ENCODE measurements at regions not wholly inside any gene's neighbourhood (a gene's known extent, or its start where the extent isn't known, plus 50 kb on each side); places are given as distances from the start of the nearest gene placed in this dataset.
A peak's percentile ranks its signal among the peaks of the same experiment; 100 is the strongest.

- ATAC-seq (ENCODE audit: low FRiP score in 2 of 2): peak; percentile 47 to 59
- no peak for TF ChIP-seq EP300 (IDR thresholded peaks at IDR 0.05)
- TF ChIP-seq POLR2A (IDR thresholded peaks at IDR 0.05): no peak
- TF ChIP-seq CTCF (IDR thresholded peaks at IDR 0.05): no peak
- no peak for TF ChIP-seq POLR2AphosphoS5 (IDR thresholded peaks at IDR 0.05)
- WGBS, 2 donors: 61 to 69% methylated on average over 6 of the region's 6 CpGs
- no peaks in the 10 kb centered on the region for H3K4me1 ChIP-seq
- H3K4me3 ChIP-seq: no peak overlapping the region
- no peaks in the 10 kb centered on the region for H3K27me3 ChIP-seq
- no peak overlapping the region for H3K27ac ChIP-seq
- DNase-seq: peak in 1 of 2 donors; percentile 24
- H3K36me3 ChIP-seq: no peaks in the 10 kb centered on the region
- H3K9me3 ChIP-seq: no peaks in the 10 kb centered on the region
These were observed 74.7 kb upstream of the DRD2 start for GRCh38 chr11:113549611-113550578.

DNA sequence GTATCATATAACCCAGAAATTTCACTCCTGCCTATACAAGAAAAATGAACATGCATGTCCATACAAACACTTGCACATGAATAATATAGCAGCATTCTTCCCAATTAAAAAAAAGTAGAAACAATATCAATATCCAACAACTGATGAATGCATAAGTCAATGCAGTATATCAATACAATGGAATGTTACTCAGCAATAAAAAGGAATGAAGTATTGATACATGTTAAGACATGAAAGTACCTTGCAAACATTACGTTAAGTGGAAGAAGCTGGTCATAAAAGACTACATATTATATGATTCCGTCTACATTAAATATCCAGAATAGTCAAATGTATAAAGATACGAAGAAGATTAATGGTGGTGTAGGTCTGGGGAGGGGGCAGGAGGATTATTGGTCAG lies 73.9 kb upstream of the DRD2 start:
- 86 to 89% methylated on average over 3 of the region's 3 CpGs for WGBS, 2 donors
- Histone ChIP-seq H3K4me3 (no peak overlapping the region), H3K27me3 (no peaks in the 10 kb centered on the region), H3K9me3 (no peaks in the 10 kb centered on the region), H3K4me1 (no peaks in the 10 kb centered on the region), H3K36me3 (no peaks in the 10 kb centered on the region), H3K27ac (no peak overlapping the region)
- DNase-seq (no peak), ATAC-seq (ENCODE audit: low FRiP score in 2 of 2) (no peak)
- no peak for TF ChIP-seq POLR2AphosphoS5 (IDR thresholded peaks at IDR 0.05)
- TF ChIP-seq POLR2A (IDR thresholded peaks at IDR 0.05): no peak
- TF ChIP-seq CTCF (IDR thresholded peaks at IDR 0.05): no peak
- no peak for TF ChIP-seq EP300 (IDR thresholded peaks at IDR 0.05)

GRCh38 chr11:113547739-113548138 lies 72.5 kb upstream of the DRD2 start:
- H3K27me3 ChIP-seq: no peaks in the 10 kb centered on the region
- 44 to 52% methylated on average over 4 of the region's 4 CpGs for WGBS, 2 donors
- ATAC-seq (ENCODE audit: low FRiP score in 2 of 2) (no peak), DNase-seq (no peak)
- no peak overlapping the region for H3K27ac ChIP-seq
- H3K4me3 ChIP-seq: no peak overlapping the region
- TF ChIP-seq CTCF (IDR thresholded peaks at IDR 0.05) (no peak), POLR2AphosphoS5 (IDR thresholded peaks at IDR 0.05) (no peak), POLR2A (IDR thresholded peaks at IDR 0.05) (no peak)
- H3K36me3 ChIP-seq: no peaks in the 10 kb centered on the region
- no peaks in the 10 kb centered on the region for H3K4me1 ChIP-seq
- H3K9me3 ChIP-seq: no peaks in the 10 kb centered on the region

DNA sequence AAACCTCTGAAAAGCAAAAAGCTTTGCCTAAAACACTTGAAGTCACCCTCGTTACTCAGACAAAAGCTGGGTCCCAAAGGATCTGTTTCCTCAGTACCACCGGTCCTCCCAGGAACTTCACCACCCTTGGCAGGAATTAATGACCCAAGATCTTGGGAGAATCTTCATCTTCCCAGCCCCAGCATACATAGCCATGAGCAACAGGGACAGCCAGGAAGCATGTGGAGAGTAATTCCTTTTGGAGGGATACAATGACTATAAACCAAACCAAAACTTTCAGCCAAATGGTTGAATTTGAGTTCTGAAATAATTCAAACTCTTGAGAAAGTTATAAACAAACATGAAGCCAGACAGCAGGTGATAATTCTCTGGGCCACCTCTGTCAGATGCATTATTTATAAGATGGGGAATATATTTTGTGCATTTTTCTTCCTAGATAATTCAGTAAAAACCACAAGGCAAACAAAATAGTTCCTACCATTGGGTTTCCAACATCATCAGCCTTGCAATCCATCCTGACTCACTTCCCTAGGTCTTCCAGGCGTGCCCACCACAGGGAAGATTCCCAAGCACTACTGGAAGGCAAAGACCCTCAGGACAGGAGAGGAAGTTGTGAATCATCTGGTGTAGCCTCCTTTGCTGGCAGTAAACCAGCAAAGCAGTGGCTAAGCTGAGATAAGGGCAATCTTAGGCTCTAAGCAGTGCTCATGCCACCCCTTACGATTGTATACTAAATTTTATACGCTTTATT lies 71.7 kb upstream of the DRD2 start:
- ATAC-seq (ENCODE audit: low FRiP score in 2 of 2): no peak

More for the DNA sequence above, 71.7 kb upstream of the DRD2 start:
- Histone ChIP-seq H3K36me3 (no peaks in the 10 kb centered on the region), H3K4me1 (no peaks in the 10 kb centered on the region), H3K27ac (no peak overlapping the region), H3K9me3 (no peaks in the 10 kb centered on the region), H3K4me3 (no peak overlapping the region), H3K27me3 (no peaks in the 10 kb centered on the region)
- TF ChIP-seq POLR2A (IDR thresholded peaks at IDR 0.05): no peak
- no peak for TF ChIP-seq EP300 (IDR thresholded peaks at IDR 0.05)
- no peak for TF ChIP-seq POLR2AphosphoS5 (IDR thresholded peaks at IDR 0.05)
- TF ChIP-seq CTCF (IDR thresholded peaks at IDR 0.05): no peak
- 63 to 68% methylated on average over 5 of the region's 5 CpGs for WGBS, 2 donors
- no peak for DNase-seq

Data from upper lobe of left lung (tissue), 6 donors.